CD4-positive, alpha-beta T cell treated with Interleukin-10 for 1 hour (primary cell): ENCODE measurements at regions not wholly inside any gene's neighbourhood (a gene's known extent, or its start where the extent isn't known, plus 50 kb on each side); places are given as distances from the start of the nearest gene placed in this dataset.
"Not testable (repeated sequence)": the region's sequence is repeated elsewhere in the genome, so short reads cannot be mapped to it uniquely, and the experiment has no call there.

Experiments used
- DNase-seq: peaks from one replicate; pipeline ENCODE4 v3.0.0-alpha.2; 2020

- DNase-seq, result no peak
Observed at GRCh38 chrX:45527834-45528233, 327.2 kb upstream of the DIPK2B start.

GRCh38 chrX:45524805-45525204, 324.1 kb upstream of the DIPK2B start:
- no peak for DNase-seq

GRCh38 chrX:45524296-45524695, 323.6 kb upstream of the DIPK2B start:
- DNase-seq, result no peak

- DNase-seq, result no peak
Observed at GRCh38 chrX:45518552-45518951, 317.9 kb upstream of the DIPK2B start.

- no peak for DNase-seq
Observed at GRCh38 chrX:45517090-45517973, 316.7 kb upstream of the DIPK2B start.

- peak; percentile 44 for DNase-seq
Observed at GRCh38 chrX:45515262-45516215, 314.9 kb upstream of the DIPK2B start.

GRCh38 chrX:45513042-45513441, 312.4 kb upstream of the DIPK2B start:
- no peak for DNase-seq

GRCh38 chrX:45508454-45508853, 307.8 kb upstream of the DIPK2B start:
- DNase-seq, result no peak

- no peak for DNase-seq
Observed at GRCh38 chrX:45506149-45506730, 305.6 kb upstream of the DIPK2B start.

- DNase-seq, result no peak
Observed at GRCh38 chrX:45505214-45505613, 304.5 kb upstream of the DIPK2B start.

GRCh38 chrX:45503787-45504362, 303.2 kb upstream of the DIPK2B start:
- DNase-seq, result not testable (repeated sequence)

GRCh38 chrX:45502396-45502795, 301.7 kb upstream of the DIPK2B start:
- no peak for DNase-seq

- no peak for DNase-seq
Observed at GRCh38 chrX:45497290-45497689, 296.6 kb upstream of the DIPK2B start.

GRCh38 chrX:45485719-45486118, 285.0 kb upstream of the DIPK2B start:
- no peak for DNase-seq

GRCh38 chrX:45479835-45480422, 279.3 kb upstream of the DIPK2B start:
- DNase-seq, result no peak

GRCh38 chrX:45479196-45479834, 278.6 kb upstream of the DIPK2B start:
- DNase-seq, result no peak

- no peak for DNase-seq
Observed at GRCh38 chrX:45472968-45473367, 272.3 kb upstream of the DIPK2B start.

- DNase-seq, result not testable (repeated sequence)
Observed at GRCh38 chrX:45467537-45467936, 266.9 kb upstream of the DIPK2B start.

- DNase-seq, result not testable (repeated sequence)
Observed at GRCh38 chrX:45455732-45456131, 255.1 kb upstream of the DIPK2B start.

- no peak for DNase-seq
Observed at GRCh38 chrX:45454290-45454689, 253.6 kb upstream of the DIPK2B start.

- no peak for DNase-seq
Observed at GRCh38 chrX:45449982-45450381, 249.3 kb upstream of the DIPK2B start.

- no peak for DNase-seq
Observed at GRCh38 chrX:45447995-45448394, 247.3 kb upstream of the DIPK2B start.
